Lower leg skin (tissue), 3 donors: ENCODE measurements at regions not wholly inside any gene's neighbourhood (a gene's known extent, or its start where the extent isn't known, plus 50 kb on each side); places are given as distances from the start of the nearest gene placed in this dataset.

Experiments used
- POLR2A ChIP-seq, 2 donors: fragments of 450-650 bp; IDR thresholded peaks; one replicate each; pipeline ENCODE4 v1.6.1; 2016 to 2017; ENCODE audit warnings: antibody characterized with exemption in 2 of 2, mild to moderate bottlenecking in 1 of 2, moderate library complexity in 1 of 2
- TF ChIP-seq, protein P1 (sequence below), 3 donors: fragments of 450-650 bp; IDR thresholded peaks; one replicate each; pipeline ENCODE4 v1.5.1; 2016; ENCODE audit warnings: antibody characterized with exemption in 3 of 3, mild to moderate bottlenecking in 3 of 3, moderate library complexity in 2 of 3

DNA sequence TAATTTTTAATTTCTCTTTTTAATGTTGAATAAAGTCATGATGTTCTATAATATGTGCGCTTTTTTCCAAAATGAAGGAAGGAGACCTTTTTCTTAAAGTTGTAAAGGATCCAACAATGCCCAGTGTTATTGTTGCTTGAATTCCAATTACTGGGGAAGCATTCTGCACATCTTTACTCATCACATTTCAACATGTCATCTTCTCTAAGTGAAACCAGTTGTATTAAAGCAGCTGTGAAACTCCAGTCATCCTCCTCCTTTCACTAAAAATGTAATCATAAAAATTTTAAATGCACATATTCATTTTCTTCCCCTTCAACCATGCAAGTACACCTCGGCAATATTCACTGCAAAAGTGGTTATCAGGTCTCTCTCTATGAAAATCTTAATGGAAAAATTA, 722.7 kb downstream of the TSN start:
- TF ChIP-seq, protein P1, sequence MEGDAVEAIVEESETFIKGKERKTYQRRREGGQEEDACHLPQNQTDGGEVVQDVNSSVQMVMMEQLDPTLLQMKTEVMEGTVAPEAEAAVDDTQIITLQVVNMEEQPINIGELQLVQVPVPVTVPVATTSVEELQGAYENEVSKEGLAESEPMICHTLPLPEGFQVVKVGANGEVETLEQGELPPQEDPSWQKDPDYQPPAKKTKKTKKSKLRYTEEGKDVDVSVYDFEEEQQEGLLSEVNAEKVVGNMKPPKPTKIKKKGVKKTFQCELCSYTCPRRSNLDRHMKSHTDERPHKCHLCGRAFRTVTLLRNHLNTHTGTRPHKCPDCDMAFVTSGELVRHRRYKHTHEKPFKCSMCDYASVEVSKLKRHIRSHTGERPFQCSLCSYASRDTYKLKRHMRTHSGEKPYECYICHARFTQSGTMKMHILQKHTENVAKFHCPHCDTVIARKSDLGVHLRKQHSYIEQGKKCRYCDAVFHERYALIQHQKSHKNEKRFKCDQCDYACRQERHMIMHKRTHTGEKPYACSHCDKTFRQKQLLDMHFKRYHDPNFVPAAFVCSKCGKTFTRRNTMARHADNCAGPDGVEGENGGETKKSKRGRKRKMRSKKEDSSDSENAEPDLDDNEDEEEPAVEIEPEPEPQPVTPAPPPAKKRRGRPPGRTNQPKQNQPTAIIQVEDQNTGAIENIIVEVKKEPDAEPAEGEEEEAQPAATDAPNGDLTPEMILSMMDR (IDR thresholded peaks at IDR 0.05) = no peak
- TF ChIP-seq POLR2A (IDR thresholded peaks at IDR 0.05) = no peak
